CD4-positive, CD25-positive, alpha-beta regulatory T cell (primary cell): ENCODE measurements at regions not wholly inside any gene's neighbourhood (a gene's known extent, or its start where the extent isn't known, plus 50 kb on each side); places are given as distances from the start of the nearest gene placed in this dataset.

Source experiments
- ATAC-seq, 2 donors: fragments of 150-1000 bp; cut with Tn5 transposase; one replicate each; pipeline ENCODE4 v1.10.0; 2021; ENCODE audit warnings: low read depth in 2 of 2, moderate number of reproducible peaks in 2 of 2, moderate library complexity in 1 of 2
- DNase-seq, 3 donors: peaks; one replicate each; pipeline versions ENCODE4 v3.0.0 to v3.0.0-alpha.2; 2012 to 2022; ENCODE audit warnings: mixed read lengths in 1 of 3
- H3K27ac ChIP-seq: one replicate; pipeline ENCODE4 v1.7.0; 2013; ENCODE audit warnings: mild to moderate bottlenecking, low read length; ENCODE audit not compliant: insufficient read depth, poor library complexity, severe bottlenecking
- H3K27me3 ChIP-seq: one replicate; pipeline ENCODE4 v1.7.0; 2013; ENCODE audit warnings: low read length; ENCODE audit not compliant: control insufficient read depth, insufficient read depth
- H3K36me3 ChIP-seq: one replicate; pipeline ENCODE4 v1.7.0; 2013; ENCODE audit warnings: mild to moderate bottlenecking, low read length, moderate library complexity; ENCODE audit not compliant: control insufficient read depth, insufficient read depth
- H3K4me1 ChIP-seq: 2 replicates; pipeline ENCODE4 v1.7.0; 2013; ENCODE audit warnings: mild to moderate bottlenecking, low read length; ENCODE audit not compliant: insufficient read depth, control insufficient read depth, poor library complexity, severe bottlenecking
- H3K4me3 ChIP-seq: one replicate; pipeline ENCODE4 v1.7.0; 2013; ENCODE audit warnings: low read depth, mild to moderate bottlenecking, low read length, moderate library complexity
- H3K9me3 ChIP-seq, 2 experiments: 1 replicate in 1 of 2; 2 replicates in 1 of 2; pipeline ENCODE4 v1.7.0; 2013; ENCODE audit warnings: low read length in 2 of 2, mild to moderate bottlenecking in 1 of 2, moderate library complexity in 1 of 2; ENCODE audit not compliant: control insufficient read depth in 2 of 2
- H3K27ac Mint-ChIP-seq, 3 donors: one replicate each; pipeline ENCODE4 v1.8.0; 2020 to 2022; ENCODE audit warnings: mild to moderate bottlenecking in 3 of 3, mixed read lengths in 3 of 3, moderate library complexity in 2 of 3
- H3K27me3 Mint-ChIP-seq: one replicate; pipeline ENCODE4 v1.8.0; 2022; ENCODE audit warnings: mild to moderate bottlenecking, mixed read lengths
- H3K36me3 Mint-ChIP-seq: one replicate; pipeline ENCODE4 v1.8.0; 2020; ENCODE audit warnings: mixed read lengths
- H3K4me1 Mint-ChIP-seq, 4 donors: one replicate each; pipeline ENCODE4 v1.8.0; 2020 to 2022; ENCODE audit warnings: mixed read lengths in 4 of 4, mild to moderate bottlenecking in 1 of 4
- H3K4me3 Mint-ChIP-seq, 4 donors: one replicate each; pipeline ENCODE4 v1.8.0; 2020 to 2022; ENCODE audit warnings: mild to moderate bottlenecking in 4 of 4, mixed read lengths in 4 of 4, moderate library complexity in 3 of 4
- H3K9me3 Mint-ChIP-seq, 7 donors: one replicate each; pipeline ENCODE4 v1.8.0; 2020 to 2022; ENCODE audit warnings: mixed read lengths in 7 of 7, mild to moderate bottlenecking in 3 of 7, moderate library complexity in 2 of 7

DNA sequence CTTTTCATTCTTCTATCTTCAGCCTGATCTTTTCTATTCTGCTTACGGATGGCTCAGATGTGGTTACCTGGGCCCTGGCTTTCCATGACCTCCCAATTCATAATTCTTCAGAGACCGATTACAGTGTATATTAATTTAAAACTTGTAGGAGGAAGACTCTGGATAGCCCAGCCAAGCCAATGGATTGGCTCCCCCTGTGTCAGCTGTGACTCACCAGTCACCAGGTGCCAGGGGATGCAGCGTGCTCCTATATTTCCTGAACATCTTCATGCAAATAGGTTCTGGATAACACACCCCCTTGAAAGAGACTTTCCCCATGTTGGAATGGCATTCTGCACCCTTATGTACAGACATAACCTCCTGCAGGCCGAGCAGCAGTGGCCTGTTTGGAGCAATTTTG lies 208.3 kb upstream of the WSCD1 start:
- Histone ChIP-seq H3K4me1 (no peaks in the 10 kb centered on the region), H3K9me3 (no peaks in the 10 kb centered on the region), H3K4me3 (no peak overlapping the region), H3K27me3 (no peaks in the 10 kb centered on the region), H3K36me3 (no peaks in the 10 kb centered on the region), H3K27ac (no peak overlapping the region)
- Mint-ChIP-seq H3K27me3 (no peaks in the 10 kb centered on the region), H3K36me3 (no peaks in the 10 kb centered on the region), H3K9me3 (peaks cover 0 to 2% (median 0%) of the 10 kb centered on the region in 7 donors), H3K27ac (no peak overlapping the region), H3K4me3 (no peak overlapping the region), H3K4me1 (no peaks in the 10 kb centered on the region)
- DNase-seq (no peak), ATAC-seq (no peak)

DNA sequence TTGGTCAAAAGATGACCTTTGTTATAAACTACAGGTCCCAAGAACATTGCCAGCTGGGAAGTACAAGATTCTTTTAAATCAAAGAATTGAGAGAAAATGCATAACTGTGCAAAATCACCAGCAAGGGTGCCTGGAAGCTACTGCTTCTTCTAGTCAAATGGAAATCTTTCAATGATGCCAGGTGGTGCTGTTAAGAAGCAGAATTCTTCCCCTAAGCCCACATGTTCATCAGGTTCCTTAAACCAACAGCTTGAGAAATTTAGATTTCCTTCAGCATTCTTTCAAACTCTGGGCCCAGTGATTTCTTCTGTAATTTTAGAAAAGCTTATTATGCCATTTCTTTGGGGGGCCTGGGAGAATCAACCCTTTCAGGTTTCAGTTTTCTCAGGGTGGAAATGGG lies 207.8 kb upstream of the WSCD1 start:
- H3K36me3 Mint-ChIP-seq = no peaks in the 10 kb centered on the region
- no peak for ATAC-seq

DNA sequence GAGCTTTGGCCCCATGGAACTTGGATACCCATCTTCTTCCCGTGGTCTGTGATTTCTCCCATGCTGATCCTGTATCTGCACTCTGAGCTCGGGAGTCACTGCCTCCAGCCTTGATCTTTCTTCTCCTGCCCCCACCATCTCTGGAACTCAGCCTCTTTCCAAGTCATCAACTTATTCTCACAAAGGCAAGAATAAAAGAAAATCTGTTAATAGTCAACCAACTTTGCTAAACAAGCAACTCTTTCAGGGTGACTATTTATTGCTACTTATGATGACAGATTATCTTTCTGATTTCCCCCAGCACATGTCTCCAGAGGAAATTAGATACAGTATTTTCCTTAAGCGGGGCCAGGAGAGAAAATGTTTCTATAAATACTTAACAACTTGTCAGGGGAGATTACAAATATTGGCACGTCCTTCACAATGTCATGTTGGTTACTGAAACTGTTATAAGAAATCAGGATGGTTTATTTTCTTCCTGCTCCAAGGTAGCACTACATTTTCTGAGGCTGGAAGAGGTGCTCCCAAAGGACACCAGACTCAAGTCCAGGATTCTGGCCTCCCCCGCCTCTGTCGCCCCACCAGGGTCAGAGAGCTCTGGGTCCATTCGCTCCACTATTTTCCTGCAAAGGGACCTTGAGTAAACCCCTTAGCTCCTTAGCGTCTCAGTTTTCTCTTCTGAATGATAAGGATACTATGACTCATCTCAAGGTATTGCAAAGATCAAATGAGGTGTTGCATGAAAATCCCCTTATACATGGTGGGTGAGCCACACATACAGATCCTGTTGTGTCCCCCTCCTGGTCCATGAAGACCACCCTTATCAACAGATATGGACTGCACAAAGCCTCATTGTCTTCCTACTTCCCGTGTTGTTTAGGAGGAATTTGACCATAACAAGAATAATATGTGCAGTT lies 205.2 kb upstream of the WSCD1 start:
- Mint-ChIP-seq H3K4me1 (no peaks in the 10 kb centered on the region), H3K36me3 (no peaks in the 10 kb centered on the region)
- no peak overlapping the region for H3K27ac ChIP-seq

More for the DNA sequence above, 207.8 kb upstream of the WSCD1 start:
- no peaks in the 10 kb centered on the region for H3K9me3 ChIP-seq
- H3K27me3 ChIP-seq = no peaks in the 10 kb centered on the region
- H3K4me1 Mint-ChIP-seq = no peaks in the 10 kb centered on the region
- H3K27ac ChIP-seq = no peak overlapping the region
- H3K36me3 ChIP-seq = no peaks in the 10 kb centered on the region
- no peak overlapping the region for H3K4me3 ChIP-seq
- H3K4me1 ChIP-seq = no peaks in the 10 kb centered on the region
- H3K27me3 Mint-ChIP-seq = no peaks in the 10 kb centered on the region
- H3K9me3 Mint-ChIP-seq = peaks cover 0 to 2% (median 0%) of the 10 kb centered on the region in 7 donors
- H3K4me3 Mint-ChIP-seq = no peak overlapping the region
- no peak for DNase-seq
- no peak overlapping the region for H3K27ac Mint-ChIP-seq

GRCh38 chr17:5866978-5867377 lies 203.2 kb upstream of the WSCD1 start:
- H3K27ac ChIP-seq = no peak overlapping the region
- H3K27me3 Mint-ChIP-seq = no peaks in the 10 kb centered on the region
- H3K4me3 ChIP-seq = no peak overlapping the region
- DNase-seq (no peak), ATAC-seq (no peak)
- no peak overlapping the region for H3K4me3 Mint-ChIP-seq
- H3K4me1 Mint-ChIP-seq = no peaks in the 10 kb centered on the region
- no peaks in the 10 kb centered on the region for H3K36me3 Mint-ChIP-seq
- no peaks in the 10 kb centered on the region for H3K4me1 ChIP-seq
- H3K36me3 ChIP-seq = no peaks in the 10 kb centered on the region
- H3K9me3 Mint-ChIP-seq = no peaks in the 10 kb centered on the region
- no peaks in the 10 kb centered on the region for H3K27me3 ChIP-seq
- H3K27ac Mint-ChIP-seq = no peak overlapping the region
- H3K9me3 ChIP-seq = no peaks in the 10 kb centered on the region

More for the DNA sequence above, 205.2 kb upstream of the WSCD1 start:
- DNase-seq (no peak), ATAC-seq (no peak)
- Histone ChIP-seq H3K4me1 (no peaks in the 10 kb centered on the region), H3K4me3 (no peak overlapping the region), H3K27me3 (no peaks in the 10 kb centered on the region), H3K36me3 (no peaks in the 10 kb centered on the region), H3K9me3 (no peaks in the 10 kb centered on the region)
- no peak overlapping the region for H3K4me3 Mint-ChIP-seq
- H3K27me3 Mint-ChIP-seq = no peaks in the 10 kb centered on the region
- no peak overlapping the region for H3K27ac Mint-ChIP-seq
- no peaks in the 10 kb centered on the region for H3K9me3 Mint-ChIP-seq

- H3K27me3 ChIP-seq = no peaks in the 10 kb centered on the region
- Mint-ChIP-seq H3K4me1 (peaks cover 0 to 3% (median 0%) of the 10 kb centered on the region in 4 donors), H3K9me3 (no peaks in the 10 kb centered on the region), H3K4me3 (no peak overlapping the region), H3K27ac (no peak overlapping the region), H3K36me3 (no peaks in the 10 kb centered on the region), H3K27me3 (no peaks in the 10 kb centered on the region)
- no peak for DNase-seq
- no peak for ATAC-seq
- no peaks in the 10 kb centered on the region for H3K36me3 ChIP-seq
- no peaks in the 10 kb centered on the region for H3K9me3 ChIP-seq
- H3K27ac ChIP-seq = no peak overlapping the region
- H3K4me3 ChIP-seq = no peak overlapping the region
- no peaks in the 10 kb centered on the region for H3K4me1 ChIP-seq
Observed at GRCh38 chr17:5869041-5869745, 201.0 kb upstream of the WSCD1 start.

DNA sequence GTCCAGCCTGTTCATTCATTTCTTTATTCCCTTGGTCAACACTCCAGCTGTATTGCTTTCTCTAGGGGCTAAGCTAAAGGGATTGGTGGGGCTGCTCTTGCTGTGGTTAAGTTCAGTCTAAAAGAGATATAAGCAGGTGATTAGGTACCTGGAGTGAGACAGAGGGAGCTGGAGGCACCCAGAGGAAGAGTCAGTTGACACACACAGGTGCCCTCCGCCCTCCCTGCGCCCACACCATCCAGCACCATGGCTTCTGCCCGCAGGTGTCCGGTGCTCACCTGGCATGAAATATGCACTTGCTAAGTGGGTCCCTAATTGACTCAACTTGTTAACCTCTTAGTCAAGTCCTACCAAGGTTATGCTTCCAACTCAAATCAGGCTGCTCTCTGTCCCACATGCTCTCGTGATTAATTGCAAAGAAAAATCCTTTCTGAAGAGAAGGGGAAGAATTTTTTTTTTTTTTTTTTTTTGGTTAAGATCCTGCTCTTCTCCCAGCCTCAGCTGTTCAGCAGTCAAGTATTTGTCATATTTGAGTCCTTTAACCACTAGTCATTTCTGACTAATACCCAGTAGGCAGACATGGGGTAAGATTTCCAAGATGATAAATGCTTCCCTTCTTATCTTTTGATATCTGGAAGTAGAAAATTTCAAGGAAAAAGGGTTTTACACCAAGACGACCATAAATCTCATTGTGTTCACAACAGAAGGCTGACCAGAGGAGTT lies 199.8 kb upstream of the WSCD1 start:
- Histone ChIP-seq H3K27me3 (no peaks in the 10 kb centered on the region), H3K4me3 (no peak overlapping the region), H3K9me3 (no peaks in the 10 kb centered on the region), H3K36me3 (no peaks in the 10 kb centered on the region), H3K27ac (no peak overlapping the region), H3K4me1 (no peaks in the 10 kb centered on the region)
- ATAC-seq (no peak), DNase-seq (no peak)
- H3K27ac Mint-ChIP-seq = no peak overlapping the region
- H3K4me1 Mint-ChIP-seq = peaks cover 0 to 3% (median 0%) of the 10 kb centered on the region in 4 donors
- no peaks in the 10 kb centered on the region for H3K36me3 Mint-ChIP-seq
- H3K9me3 Mint-ChIP-seq = no peaks in the 10 kb centered on the region
- no peaks in the 10 kb centered on the region for H3K27me3 Mint-ChIP-seq
- H3K4me3 Mint-ChIP-seq = no peak overlapping the region

- H3K4me3 Mint-ChIP-seq = no peak overlapping the region
- DNase-seq (no peak), ATAC-seq (no peak)
- H3K4me1 ChIP-seq = no peaks in the 10 kb centered on the region
- no peak overlapping the region for H3K4me3 ChIP-seq
- H3K9me3 Mint-ChIP-seq = no peaks in the 10 kb centered on the region
- no peak overlapping the region for H3K27ac Mint-ChIP-seq
- H3K4me1 Mint-ChIP-seq = peaks cover 0 to 3% (median 0%) of the 10 kb centered on the region in 4 donors
- H3K9me3 ChIP-seq = no peaks in the 10 kb centered on the region
- no peaks in the 10 kb centered on the region for H3K27me3 Mint-ChIP-seq
- no peaks in the 10 kb centered on the region for H3K36me3 ChIP-seq
- H3K36me3 Mint-ChIP-seq = no peaks in the 10 kb centered on the region
- no peak overlapping the region for H3K27ac ChIP-seq
- H3K27me3 ChIP-seq = no peaks in the 10 kb centered on the region
Observed at GRCh38 chr17:5871666-5872065, 198.5 kb upstream of the WSCD1 start.
